A673 (cell line): ENCODE measurements at regions not wholly inside any gene's neighbourhood (a gene's known extent, or its start where the extent isn't known, plus 50 kb on each side); places are given as distances from the start of the nearest gene placed in this dataset.
A peak's percentile ranks its signal among the peaks of the same experiment; 100 is the strongest.

Source experiments
- BruUV-seq: library from RNA; stranded (reverse); fragments of 400-500 nt; replicated peaks from 2 replicates; lab custom pipeline; 2021; lab: Mats Ljungman, UMichigan
- CTCF ChIA-PET: fragments of 300-600 bp; sonication (Branson Sonifier 250); formaldehyde crosslinking; loops from one replicate; lab custom pipeline; 2022; ENCODE audit warnings: antibody characterized with exemption; lab: Charles Lee
- POLR2A ChIA-PET: fragments of 300-600 bp; sonication (Branson Sonifier 250); formaldehyde crosslinking; loops from one replicate; lab custom pipeline; 2022; ENCODE audit warnings: antibody characterized with exemption; ENCODE audit not compliant: low non-redundant PET; lab: Charles Lee
- DNase-seq: peaks from one replicate; pipeline ENCODE4 v3.0.0-alpha.2; 2015; ENCODE audit warnings: low spot score
- H3K27ac ChIP-seq: fragments of 200-600 bp; sonication (generic); 2 replicates; pipeline ENCODE4 v1.5.1; 2016; ENCODE audit warnings: mixed run types, low read depth, mild to moderate bottlenecking, mixed read lengths, antibody characterized with exemption, low read length; ENCODE audit not compliant: poor library complexity, severe bottlenecking
- H3K27me3 ChIP-seq: fragments of 200-600 bp; sonication (generic); replicated peaks from 2 replicates; pipeline ENCODE4 v1.6.1; 2017; ENCODE audit warnings: mixed run types, low read depth, mild to moderate bottlenecking, mixed read lengths, antibody characterized with exemption, low read length; ENCODE audit not compliant: insufficient read depth, poor library complexity
- H3K36me3 ChIP-seq: fragments of 200-600 bp; sonication (generic); 2 replicates; pipeline ENCODE4 v1.6.1; 2016; ENCODE audit warnings: mixed run types, mild to moderate bottlenecking, mixed read lengths, antibody characterized with exemption, low read length; ENCODE audit not compliant: insufficient read depth, poor library complexity, severe bottlenecking
- H3K4me1 ChIP-seq: fragments of 200-600 bp; sonication (generic); 2 replicates; pipeline ENCODE4 v1.6.1; 2017; ENCODE audit warnings: mixed run types, mild to moderate bottlenecking, mixed read lengths, antibody characterized with exemption, low read length; ENCODE audit not compliant: insufficient read depth, poor library complexity, severe bottlenecking
- H3K4me3 ChIP-seq: fragments of 200-600 bp; sonication (generic); 2 replicates; pipeline ENCODE4 v1.5.1; 2016; ENCODE audit warnings: low read depth, mixed run types, mild to moderate bottlenecking, mixed read lengths, low read length; ENCODE audit not compliant: poor library complexity, severe bottlenecking
- H3K9me3 ChIP-seq: fragments of 200-600 bp; sonication (generic); 2 replicates; pipeline ENCODE4 v1.6.1; 2016; ENCODE audit warnings: mixed run types, low read depth, mild to moderate bottlenecking, mixed read lengths, antibody characterized with exemption, low read length; ENCODE audit not compliant: poor library complexity, severe bottlenecking
- EZH2 ChIP-seq: fragments of 200-600 bp; sonication (generic); IDR thresholded peaks from 2 replicates; pipeline ENCODE4 v1.6.1; 2017; ENCODE audit warnings: borderline replicate concordance, low read depth, mild to moderate bottlenecking, mixed read lengths, antibody characterized with exemption, low read length; ENCODE audit not compliant: poor library complexity, severe bottlenecking
- intact Hi-C: fragments of 100-400 bp; cut with micrococcal nuclease; formaldehyde crosslinking; loops from one replicate; pipeline ENCODE4 v1.10.0; 2022; ENCODE audit not compliant: unreplicated experiment
- TF ChIP-seq, protein P1 (sequence below): fragments of 300-800, 200-600 bp; sonication (generic); conservative IDR thresholded peaks from 2 replicates; pipeline ENCODE4 v1.5.1; 2017; ENCODE audit warnings: low read depth, mild to moderate bottlenecking, antibody characterized with exemption, low read length, moderate library complexity, mixed read lengths

DNA sequence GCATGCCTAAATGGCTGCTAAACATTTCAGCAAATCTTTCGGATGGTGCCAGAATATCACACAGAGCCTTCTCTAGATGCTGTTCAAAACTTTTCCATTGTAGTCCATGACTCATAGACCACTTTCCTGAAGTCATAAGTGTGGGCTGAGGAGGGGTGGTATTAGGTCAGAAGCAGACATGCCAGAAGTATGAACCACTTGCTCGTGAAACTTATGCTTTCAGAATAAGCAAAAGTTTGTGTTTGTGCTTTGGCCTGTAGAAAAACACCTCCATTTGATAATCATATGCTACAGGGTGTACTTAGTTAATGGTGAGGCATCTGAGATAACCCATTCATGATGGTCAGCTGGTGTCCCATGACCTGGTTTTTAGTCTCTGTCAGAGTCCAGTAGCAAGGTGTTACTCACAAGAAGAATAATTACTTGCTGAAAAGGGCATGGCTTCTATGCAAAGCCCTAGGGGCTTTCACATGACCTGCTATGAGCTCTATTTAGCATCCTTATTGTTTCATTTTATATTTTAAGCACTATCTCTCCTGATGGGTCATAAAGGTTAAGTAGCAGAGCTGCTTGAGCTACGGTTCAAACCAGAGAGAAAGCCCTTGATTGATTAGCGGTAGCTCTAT is 183.1 kb upstream of the IVNS1ABP start:
- no TSS peak for BruUV-seq
- ChIA-PET POLR2A (no interaction called here), CTCF (no interaction called here)
- Histone ChIP-seq H3K4me1 (peaks cover 5% of the 10 kb centered on the region), H3K27ac (no peak overlapping the region), H3K27me3 (no peaks in the 10 kb centered on the region), H3K4me3 (no peak overlapping the region), H3K36me3 (no peaks in the 10 kb centered on the region), H3K9me3 (no peaks in the 10 kb centered on the region)
- no peak for TF ChIP-seq EZH2
- TF ChIP-seq, protein P1, sequence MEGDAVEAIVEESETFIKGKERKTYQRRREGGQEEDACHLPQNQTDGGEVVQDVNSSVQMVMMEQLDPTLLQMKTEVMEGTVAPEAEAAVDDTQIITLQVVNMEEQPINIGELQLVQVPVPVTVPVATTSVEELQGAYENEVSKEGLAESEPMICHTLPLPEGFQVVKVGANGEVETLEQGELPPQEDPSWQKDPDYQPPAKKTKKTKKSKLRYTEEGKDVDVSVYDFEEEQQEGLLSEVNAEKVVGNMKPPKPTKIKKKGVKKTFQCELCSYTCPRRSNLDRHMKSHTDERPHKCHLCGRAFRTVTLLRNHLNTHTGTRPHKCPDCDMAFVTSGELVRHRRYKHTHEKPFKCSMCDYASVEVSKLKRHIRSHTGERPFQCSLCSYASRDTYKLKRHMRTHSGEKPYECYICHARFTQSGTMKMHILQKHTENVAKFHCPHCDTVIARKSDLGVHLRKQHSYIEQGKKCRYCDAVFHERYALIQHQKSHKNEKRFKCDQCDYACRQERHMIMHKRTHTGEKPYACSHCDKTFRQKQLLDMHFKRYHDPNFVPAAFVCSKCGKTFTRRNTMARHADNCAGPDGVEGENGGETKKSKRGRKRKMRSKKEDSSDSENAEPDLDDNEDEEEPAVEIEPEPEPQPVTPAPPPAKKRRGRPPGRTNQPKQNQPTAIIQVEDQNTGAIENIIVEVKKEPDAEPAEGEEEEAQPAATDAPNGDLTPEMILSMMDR = no peak
- peak; percentile 9 for DNase-seq
- intact Hi-C loops = no loop called here

DNA sequence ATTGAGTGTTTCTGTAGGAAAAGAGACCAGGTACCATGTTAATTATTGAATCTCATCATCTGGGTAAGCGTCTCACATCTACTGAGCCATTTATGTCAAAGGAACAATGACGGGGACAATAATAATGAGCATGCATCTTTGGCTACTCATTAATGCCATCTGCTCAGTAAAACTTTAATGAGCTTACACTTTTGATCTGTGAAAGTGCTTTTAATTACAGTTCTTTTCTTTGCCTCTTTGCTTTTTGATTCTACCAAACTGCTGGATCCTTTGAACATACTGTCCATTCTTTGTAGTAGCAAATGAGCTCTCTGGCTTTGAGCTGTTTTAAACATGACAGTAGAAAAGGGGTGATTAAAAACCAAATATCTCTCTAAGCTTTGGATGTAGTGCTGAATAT is 181.2 kb upstream of the IVNS1ABP start:
- TF ChIP-seq EZH2 = no peak
- TF ChIP-seq, protein P1 = no peak
- H3K9me3 ChIP-seq = no peaks in the 10 kb centered on the region
- CTCF ChIA-PET = no interaction called here
- H3K4me3 ChIP-seq = no peak overlapping the region
- DNase-seq = no peak
- no peaks in the 10 kb centered on the region for H3K36me3 ChIP-seq
- BruUV-seq = no TSS peak
- H3K4me1 ChIP-seq = peaks cover 9% of the 10 kb centered on the region
- POLR2A ChIA-PET = interaction anchor here (0.5 kb wide), 1 partner anchor 105 kb away, joined by 3 read pairs; no protein-coding TSS in a partner anchor
- H3K27me3 ChIP-seq = no peaks in the 10 kb centered on the region
- intact Hi-C loops = no loop called here
- H3K27ac ChIP-seq = no peak overlapping the region

DNA sequence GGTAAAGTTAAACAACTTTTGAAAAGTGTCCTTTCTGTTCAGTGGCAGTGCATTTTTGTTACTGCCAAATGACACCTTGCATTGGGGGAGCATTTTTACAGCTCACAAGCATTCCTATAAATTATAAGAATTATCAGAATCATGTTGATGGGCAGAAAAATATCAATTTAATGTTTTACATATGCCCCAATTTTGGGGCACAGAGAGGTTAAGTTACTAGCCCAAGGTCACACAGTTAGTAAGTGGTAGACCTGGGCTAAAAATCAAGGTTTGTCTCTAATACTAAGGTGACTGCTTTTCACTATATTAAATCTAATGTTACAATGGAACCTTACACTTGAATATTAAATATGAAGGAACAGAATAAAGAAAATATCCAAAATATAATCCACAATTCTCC is 180.1 kb upstream of the IVNS1ABP start:
- DNase-seq = no peak
- intact Hi-C loops = no loop called here
- Histone ChIP-seq H3K4me1 (peaks cover 9% of the 10 kb centered on the region), H3K36me3 (no peaks in the 10 kb centered on the region), H3K27ac (no peak overlapping the region), H3K9me3 (no peaks in the 10 kb centered on the region), H3K4me3 (no peak overlapping the region), H3K27me3 (no peaks in the 10 kb centered on the region)
- POLR2A ChIA-PET = no interaction called here
- BruUV-seq = no TSS peak
- CTCF ChIA-PET = no interaction called here
- TF ChIP-seq, protein P1 = no peak
- TF ChIP-seq EZH2 = no peak
